Right lobe of liver (tissue), 4 donors: ENCODE measurements at regions not wholly inside any gene's neighbourhood (a gene's known extent, or its start where the extent isn't known, plus 50 kb on each side); places are given as distances from the start of the nearest gene placed in this dataset.

Experiments
- CTCF ChIP-seq, 4 donors: fragments of 200-600 bp in 3 of 4; fragments of 450-650 bp in 1 of 4; IDR thresholded peaks; one replicate each; pipeline versions ENCODE4 v1.5.1 to v1.8.0; 2016 to 2022; ENCODE audit warnings: antibody characterized with exemption in 4 of 4, mild to moderate bottlenecking in 2 of 4
- POLR2A ChIP-seq: fragments of 450-650 bp; IDR thresholded peaks from one replicate; pipeline ENCODE4 v1.6.1; 2017; ENCODE audit warnings: antibody characterized with exemption, mild to moderate bottlenecking
- donor health status: DM: no; HTN: no; CAD: no.
- donor health status: DM: no; HTN: no; CAD: no.
- donor health status: DM: no; HTN: yes; CAD: no.

DNA sequence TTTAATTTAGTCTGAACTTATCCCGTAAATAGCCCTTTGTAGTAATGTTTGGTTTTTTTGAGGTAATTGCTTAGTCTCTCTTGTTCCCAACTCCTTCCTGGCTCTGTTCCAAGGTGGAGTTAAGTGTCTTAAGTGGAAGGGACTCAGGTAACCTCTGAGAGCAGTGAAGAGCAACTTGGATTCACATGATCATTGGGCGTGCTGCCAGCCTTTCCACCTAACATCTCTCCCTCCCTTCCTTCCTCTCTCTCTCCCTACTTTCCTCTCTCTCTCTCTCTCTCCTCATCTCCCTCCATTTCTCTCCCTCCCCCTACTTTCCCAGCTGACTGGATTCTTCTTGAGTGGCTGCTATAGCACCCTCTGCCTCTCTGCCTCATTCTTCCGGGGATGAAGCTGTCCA, 232.9 kb upstream of the SASH1 start:
- TF ChIP-seq CTCF (IDR thresholded peaks at IDR 0.05) (no peak), POLR2A (no peak)
